ENCODE measurements at regions not wholly inside any gene's neighbourhood (a gene's known extent, or its start where the extent isn't known, plus 50 kb on each side); places are given as distances from the start of the nearest gene placed in this dataset.

- TF ChIP-seq CTCF (IDR thresholded peaks at IDR 0.05) = no peak
- no peak for TF ChIP-seq POLR2A (IDR thresholded peaks at IDR 0.05)
Measured at GRCh38 chr2:34371711-34372110, 772.6 kb upstream of the FAM98A start.
